ENCODE measurements at regions not wholly inside any gene's neighbourhood (a gene's known extent, or its start where the extent isn't known, plus 50 kb on each side); places are given as distances from the start of the nearest gene placed in this dataset.
"Not testable (repeated sequence)": the region's sequence is repeated elsewhere in the genome, so short reads cannot be mapped to it uniquely, and the experiment has no call there.

DNA sequence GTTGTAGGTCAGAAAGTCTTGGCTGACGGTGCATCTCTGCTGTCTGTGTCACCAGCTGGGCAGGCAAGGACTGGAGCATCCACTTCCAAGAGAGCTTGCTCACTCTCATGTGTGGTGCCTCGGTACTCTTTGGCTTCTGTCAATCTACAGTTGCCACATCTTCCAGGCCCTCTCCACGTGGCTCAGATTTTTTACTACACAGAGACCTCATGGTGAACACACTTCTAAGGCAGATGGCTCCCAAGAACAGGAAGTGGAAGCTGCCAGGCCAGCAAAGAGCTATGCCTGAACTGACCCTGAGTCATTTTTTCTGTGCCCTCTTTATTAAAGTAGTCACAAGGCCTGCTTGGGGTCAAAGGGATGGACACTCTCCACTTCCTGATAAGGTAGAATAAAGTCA, 351.5 kb upstream of the AUTS2 start:
- no peak for DNase-seq (ENCODE audit: extremely low read depth, low read depth)
- TF ChIP-seq, protein P1, sequence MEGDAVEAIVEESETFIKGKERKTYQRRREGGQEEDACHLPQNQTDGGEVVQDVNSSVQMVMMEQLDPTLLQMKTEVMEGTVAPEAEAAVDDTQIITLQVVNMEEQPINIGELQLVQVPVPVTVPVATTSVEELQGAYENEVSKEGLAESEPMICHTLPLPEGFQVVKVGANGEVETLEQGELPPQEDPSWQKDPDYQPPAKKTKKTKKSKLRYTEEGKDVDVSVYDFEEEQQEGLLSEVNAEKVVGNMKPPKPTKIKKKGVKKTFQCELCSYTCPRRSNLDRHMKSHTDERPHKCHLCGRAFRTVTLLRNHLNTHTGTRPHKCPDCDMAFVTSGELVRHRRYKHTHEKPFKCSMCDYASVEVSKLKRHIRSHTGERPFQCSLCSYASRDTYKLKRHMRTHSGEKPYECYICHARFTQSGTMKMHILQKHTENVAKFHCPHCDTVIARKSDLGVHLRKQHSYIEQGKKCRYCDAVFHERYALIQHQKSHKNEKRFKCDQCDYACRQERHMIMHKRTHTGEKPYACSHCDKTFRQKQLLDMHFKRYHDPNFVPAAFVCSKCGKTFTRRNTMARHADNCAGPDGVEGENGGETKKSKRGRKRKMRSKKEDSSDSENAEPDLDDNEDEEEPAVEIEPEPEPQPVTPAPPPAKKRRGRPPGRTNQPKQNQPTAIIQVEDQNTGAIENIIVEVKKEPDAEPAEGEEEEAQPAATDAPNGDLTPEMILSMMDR (IDR thresholded peaks at IDR 0.05; ENCODE audit: low read depth, low read length): no peak

DNA sequence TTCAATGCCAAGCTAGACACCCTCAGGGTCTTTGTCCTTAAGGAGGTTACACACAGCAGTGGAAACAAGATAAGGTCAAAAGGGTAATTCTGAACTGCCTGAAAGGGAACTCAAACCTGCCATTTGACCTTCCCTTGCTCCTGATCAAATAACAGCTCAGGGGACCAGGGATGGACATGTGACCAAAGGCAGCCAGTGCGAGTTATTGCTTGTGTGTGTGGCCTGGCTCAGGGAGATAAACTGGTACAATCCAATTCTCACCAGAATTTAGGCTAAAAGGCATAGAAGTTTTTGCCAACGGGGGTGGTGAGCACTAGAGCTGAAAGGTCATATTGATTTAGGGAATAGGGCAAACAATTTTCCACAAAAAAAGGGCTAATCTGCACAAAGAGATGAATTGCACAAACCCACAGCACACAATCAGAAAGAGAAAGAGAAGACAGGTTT, 349.9 kb upstream of the AUTS2 start:
- not testable (repeated sequence) for DNase-seq (ENCODE audit: extremely low read depth, low read depth)

DNA sequence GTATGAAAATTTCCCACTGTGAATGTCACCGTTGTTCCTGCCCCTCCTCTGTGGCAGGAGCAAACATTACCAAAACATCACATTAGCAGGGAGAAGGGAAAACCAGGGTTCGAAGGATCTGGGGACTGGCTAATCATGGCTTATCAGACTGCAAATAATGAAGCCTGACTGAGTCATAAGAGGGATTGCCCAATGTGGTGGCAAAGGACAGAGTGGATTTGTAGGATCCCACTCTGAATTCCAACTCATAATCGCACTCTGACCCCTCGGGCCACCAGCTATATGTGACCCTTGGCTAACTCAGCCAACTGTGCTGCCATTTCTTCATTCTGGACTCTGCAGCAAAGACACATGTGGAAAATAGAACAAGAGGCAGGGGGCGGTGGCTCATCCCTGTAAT, 347.3 kb upstream of the AUTS2 start:
- TF ChIP-seq, protein P1 (IDR thresholded peaks at IDR 0.05; ENCODE audit: low read depth, low read length): no peak
- DNase-seq (ENCODE audit: extremely low read depth, low read depth): no peak

DNA sequence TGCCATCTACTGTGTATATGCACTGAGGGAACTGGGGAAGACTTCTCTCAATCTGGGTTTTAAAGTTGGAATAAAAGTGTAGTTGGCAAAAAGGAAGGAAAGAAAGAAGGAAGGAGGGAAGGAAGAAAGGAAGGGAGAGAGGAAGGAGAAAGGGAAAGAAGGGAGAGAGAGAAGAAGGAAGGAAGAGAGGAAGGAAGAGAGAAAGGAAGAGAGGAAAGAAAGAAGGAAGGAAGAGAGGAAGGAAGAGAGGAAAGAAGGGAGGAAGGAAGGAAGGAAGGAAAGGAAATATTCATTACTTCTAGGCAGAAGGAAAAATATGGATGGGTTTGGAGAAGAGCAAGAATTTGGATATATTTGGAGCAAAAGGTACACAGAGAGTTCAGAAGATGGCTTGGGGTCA, 343.6 kb upstream of the AUTS2 start:
- TF ChIP-seq, protein P1 (IDR thresholded peaks at IDR 0.05; ENCODE audit: low read depth, low read length): no peak
- no peak for DNase-seq (ENCODE audit: extremely low read depth, low read depth)

DNA sequence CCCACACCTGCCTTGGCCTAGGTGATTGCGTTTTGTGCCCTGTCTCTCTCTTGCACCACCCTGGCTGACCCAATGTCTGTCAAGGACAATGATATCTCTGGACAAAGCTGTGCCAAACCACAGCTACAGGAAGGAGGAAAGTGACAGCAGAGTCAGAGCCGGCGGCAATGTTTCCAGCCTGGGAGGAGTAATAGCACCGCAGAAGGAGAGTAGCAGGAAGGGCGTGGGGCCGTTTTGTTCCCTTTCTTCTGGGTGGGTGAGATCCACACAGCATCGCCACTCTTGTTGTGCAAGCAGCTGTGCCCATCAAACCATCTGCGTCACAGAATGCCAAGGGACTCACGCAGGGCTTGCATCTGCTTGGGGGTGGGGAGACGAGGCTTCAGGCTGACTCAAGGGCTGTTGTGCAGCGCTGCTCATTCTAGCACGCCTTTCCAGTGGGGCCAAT, 341.6 kb upstream of the AUTS2 start:
- DNase-seq (ENCODE audit: extremely low read depth, low read depth): no peak
- TF ChIP-seq, protein P1 (IDR thresholded peaks at IDR 0.05; ENCODE audit: low read depth, low read length): no peak

DNA sequence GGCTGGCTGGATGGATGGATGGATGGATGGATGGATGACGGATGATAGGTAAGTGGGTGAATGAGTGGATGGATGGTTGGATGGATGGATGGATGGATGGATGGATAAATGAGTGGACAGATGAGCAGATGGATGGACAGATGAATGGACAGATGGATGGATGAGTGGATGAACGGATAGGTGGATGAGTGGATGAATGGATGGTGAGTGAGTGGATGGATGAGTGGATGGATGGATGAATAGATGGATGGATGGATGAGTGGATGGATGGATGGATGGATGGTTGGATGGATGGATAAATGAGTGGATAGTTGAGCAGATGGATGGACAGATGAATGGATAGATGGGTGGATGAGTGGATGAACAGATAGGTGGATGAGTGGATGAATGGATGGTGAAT, 340.7 kb upstream of the AUTS2 start:
- no peak for DNase-seq (ENCODE audit: extremely low read depth, low read depth)
- TF ChIP-seq, protein P1 (IDR thresholded peaks at IDR 0.05; ENCODE audit: low read depth, low read length): no peak

DNA sequence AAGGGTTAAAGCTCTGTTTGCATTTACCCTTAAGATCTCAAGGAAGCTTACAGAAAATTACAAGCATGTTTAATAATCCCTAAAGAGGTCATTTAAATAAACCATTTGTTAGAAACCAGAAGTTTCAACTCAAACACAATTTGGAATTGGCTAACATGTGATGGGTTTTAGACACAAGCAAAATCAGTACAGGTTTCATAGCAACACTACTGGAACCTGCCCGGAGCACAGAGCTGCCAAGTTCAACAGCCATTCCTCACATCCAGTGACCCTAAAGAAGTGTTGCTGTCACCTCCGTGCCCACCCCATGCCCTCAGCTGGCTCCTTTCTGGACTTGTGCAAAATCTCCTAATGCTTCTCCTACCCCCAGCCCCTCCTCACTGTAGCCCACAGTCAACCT, 338.8 kb upstream of the AUTS2 start:
- no peak for DNase-seq (ENCODE audit: extremely low read depth, low read depth)
- TF ChIP-seq, protein P1 (IDR thresholded peaks at IDR 0.05; ENCODE audit: low read depth, low read length): no peak

DNA sequence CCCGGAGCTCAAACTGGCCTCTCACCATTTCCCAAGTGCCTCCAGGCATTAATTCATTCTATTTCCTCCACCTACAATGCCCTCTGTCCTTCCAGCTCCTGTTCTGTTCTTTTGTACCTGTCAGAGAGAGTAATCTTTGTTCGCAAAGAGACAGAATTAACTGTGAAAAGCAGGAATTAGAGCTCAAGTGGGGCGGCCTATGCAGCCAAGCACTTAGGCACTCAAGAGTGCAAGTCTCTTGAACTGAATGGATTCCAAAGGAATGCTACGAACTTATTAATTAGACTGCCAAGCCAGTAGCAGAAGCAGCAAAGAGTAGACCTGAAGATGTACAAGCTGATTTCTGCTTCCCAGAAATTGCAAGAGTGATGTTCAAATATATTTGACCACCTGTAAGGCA, 338.3 kb upstream of the AUTS2 start:
- TF ChIP-seq, protein P1 (IDR thresholded peaks at IDR 0.05; ENCODE audit: low read depth, low read length): no peak
- no peak for DNase-seq (ENCODE audit: extremely low read depth, low read depth)

Data from AG09319 (cell line).